ENCODE measurements at regions not wholly inside any gene's neighbourhood (a gene's known extent, or its start where the extent isn't known, plus 50 kb on each side); places are given as distances from the start of the nearest gene placed in this dataset.

DNA sequence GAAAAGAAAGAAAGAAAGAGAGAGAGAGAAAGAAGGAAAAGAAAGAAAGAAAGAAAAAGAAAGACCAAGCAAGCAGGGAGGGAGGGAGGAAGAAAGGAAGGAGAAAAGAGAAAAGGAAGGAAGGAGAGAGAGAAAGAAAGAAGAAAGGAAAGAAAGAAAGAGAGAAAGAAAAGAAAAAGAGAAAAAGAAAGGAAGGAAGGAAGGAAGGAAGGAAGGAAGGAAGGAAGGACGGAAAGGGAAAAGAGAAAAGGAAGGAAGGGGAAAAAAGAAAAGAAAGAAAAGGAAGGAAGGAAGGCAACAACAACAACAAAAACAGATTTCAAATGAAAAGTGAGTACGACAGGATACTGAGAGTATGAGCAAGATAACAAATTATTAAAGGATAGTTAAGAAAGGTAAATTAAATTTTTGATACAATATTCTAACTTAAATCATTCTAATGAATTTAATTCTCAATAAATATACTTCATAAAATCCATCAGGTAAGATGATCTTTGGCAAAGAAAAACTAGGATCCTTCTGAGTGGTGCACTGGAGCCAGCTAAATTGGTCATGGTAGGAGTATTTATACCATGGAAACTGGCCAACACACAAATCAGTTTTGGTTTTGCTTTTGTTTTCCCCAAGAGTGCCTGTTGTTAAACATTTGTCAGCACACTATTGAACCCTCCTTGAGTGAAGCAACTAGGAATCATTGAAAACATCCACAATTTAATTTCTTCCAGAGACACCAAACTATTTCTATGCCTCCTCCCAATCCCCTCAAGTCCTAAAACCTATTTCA lies 56.1 kb upstream of the DYRK2 start:
- H3K9me3 ChIP-seq (ENCODE audit: low read depth, low read length), result no peaks in the 10 kb centered on the region
- TF ChIP-seq EZH2 (IDR thresholded peaks at IDR 0.05) (no peak), POLR2AphosphoS5 (IDR thresholded peaks at IDR 0.05; ENCODE audit: borderline replicate concordance, low read depth, low read length) (no peak; the same call in 1 of the 2 replicates), FOXP2 (optimal IDR thresholded peaks at IDR 0.05; ENCODE audit: control extremely low read depth, extremely low read length, insufficient read depth) (no peak)
- H3K27ac ChIP-seq, result no peak overlapping the region
- DNase-seq (ENCODE audit: low read depth, low spot score), result peak; percentile 12
- no peak overlapping the region for H3K4me3 ChIP-seq
- no peaks in the 10 kb centered on the region for H3K36me3 ChIP-seq (ENCODE audit: insufficient read depth, low read length)
- no peak overlapping the region for H3K9ac ChIP-seq (ENCODE audit: insufficient read length)

DNA sequence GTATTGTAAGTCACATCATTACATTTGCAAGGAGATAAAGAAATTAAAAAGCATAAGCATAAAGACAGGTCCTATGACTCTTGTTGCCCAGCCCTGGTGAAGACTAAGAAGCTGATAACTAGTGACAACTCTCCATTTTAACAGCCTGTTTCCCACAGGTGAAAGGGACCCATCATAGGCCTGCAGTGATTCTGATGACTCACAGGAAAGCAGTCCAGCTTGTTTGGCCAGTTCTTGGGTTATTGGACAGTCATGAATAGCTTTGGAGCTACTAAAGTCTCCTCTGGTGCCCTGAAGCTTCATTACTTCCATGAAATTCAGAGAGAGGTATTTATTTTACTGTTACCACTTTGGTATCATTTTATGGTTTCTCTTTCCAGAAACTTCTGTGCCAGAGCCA lies 55.5 kb upstream of the DYRK2 start:
- no peaks in the 10 kb centered on the region for H3K9me3 ChIP-seq (ENCODE audit: low read depth, low read length)
- no peak for TF ChIP-seq EZH2 (IDR thresholded peaks at IDR 0.05)
- no peak for TF ChIP-seq FOXP2 (optimal IDR thresholded peaks at IDR 0.05; ENCODE audit: control extremely low read depth, extremely low read length, insufficient read depth)
- TF ChIP-seq POLR2AphosphoS5 (IDR thresholded peaks at IDR 0.05; ENCODE audit: borderline replicate concordance, low read depth, low read length), result no peak
- no peaks in the 10 kb centered on the region for H3K36me3 ChIP-seq (ENCODE audit: insufficient read depth, low read length)
- no peak for DNase-seq (ENCODE audit: low read depth, low spot score)
- H3K9ac ChIP-seq (ENCODE audit: insufficient read length), result no peak overlapping the region
- H3K4me3 ChIP-seq, result no peak overlapping the region
- H3K27ac ChIP-seq, result no peak overlapping the region

DNA sequence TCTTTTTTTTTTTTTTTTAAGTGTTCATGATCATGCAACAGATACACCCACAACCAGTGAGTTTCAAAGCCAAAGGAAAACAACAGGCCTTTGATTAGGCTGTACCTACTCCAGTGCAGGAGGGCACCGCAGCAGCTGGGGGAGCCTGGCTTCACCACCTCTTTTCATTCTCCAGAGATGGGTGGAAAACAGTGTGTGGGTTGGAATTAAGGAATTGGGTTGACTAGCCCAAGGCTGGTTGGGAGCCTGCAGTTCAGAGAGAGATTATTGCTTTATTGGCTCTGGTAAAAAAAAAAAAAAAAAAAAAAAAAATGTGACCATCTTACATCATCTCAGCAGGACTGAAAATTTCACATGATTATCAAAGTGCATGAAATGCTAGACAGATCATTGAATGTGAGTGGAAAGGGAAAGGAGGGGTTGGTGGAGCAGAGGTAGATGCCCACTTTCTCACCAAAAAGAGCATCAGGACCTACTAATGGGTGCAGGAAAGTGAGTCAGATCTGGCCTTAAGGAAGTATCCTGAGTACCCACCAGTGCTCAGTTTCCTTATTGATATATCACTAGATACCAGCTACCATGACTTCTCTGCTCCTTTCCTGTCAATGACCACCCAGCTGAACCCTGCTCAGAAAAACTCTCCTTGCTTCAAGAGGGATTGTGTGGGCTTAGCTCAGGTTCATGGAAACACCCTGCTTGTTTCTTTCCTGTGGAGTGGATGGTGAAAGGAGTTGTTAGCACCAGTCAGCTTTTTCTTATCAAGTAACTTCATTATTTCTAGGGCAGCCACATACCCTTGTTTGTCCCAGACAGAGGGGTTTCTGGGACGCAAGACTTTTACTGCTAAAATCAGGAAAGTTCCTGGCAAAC lies 54.8 kb upstream of the DYRK2 start:
- no peak for TF ChIP-seq POLR2AphosphoS5 (IDR thresholded peaks at IDR 0.05; ENCODE audit: borderline replicate concordance, low read depth, low read length)
- TF ChIP-seq EZH2 (IDR thresholded peaks at IDR 0.05), result no peak
- TF ChIP-seq FOXP2 (optimal IDR thresholded peaks at IDR 0.05; ENCODE audit: control extremely low read depth, extremely low read length, insufficient read depth), result no peak
- Histone ChIP-seq H3K27ac (no peak overlapping the region), H3K36me3 (ENCODE audit: insufficient read depth, low read length) (no peaks in the 10 kb centered on the region), H3K9ac (ENCODE audit: insufficient read length) (no peak overlapping the region), H3K9me3 (ENCODE audit: low read depth, low read length) (no peaks in the 10 kb centered on the region), H3K4me3 (no peak overlapping the region)
- no peak for DNase-seq (ENCODE audit: low read depth, low spot score)

DNA sequence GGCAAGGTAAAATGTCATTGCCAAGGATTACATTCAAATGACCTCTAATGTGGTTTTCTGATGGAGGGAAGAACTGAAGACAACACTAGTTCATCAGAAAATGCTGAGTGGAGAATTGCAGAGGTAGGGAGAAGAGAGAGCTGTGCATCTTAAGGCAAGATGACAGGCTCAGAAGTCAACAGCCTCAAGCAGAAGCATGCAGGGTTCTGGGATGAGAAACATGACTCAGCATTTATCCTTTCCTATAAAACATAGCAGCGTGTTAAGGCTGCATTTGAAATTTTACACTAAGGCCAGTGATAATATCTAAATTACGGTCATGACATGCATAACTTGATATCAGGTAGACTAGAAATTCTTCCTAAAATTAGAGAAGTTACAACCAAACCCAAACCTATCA lies 53.7 kb upstream of the DYRK2 start:
- H3K9me3 ChIP-seq (ENCODE audit: low read depth, low read length), result no peaks in the 10 kb centered on the region
- 0 out of 2 replicates have a peak overlapping the region, but pooled peaks have one; percentile 9 for H3K4me3 ChIP-seq
- H3K27ac ChIP-seq, result no peak overlapping the region
- H3K9ac ChIP-seq (ENCODE audit: insufficient read length), result no peak overlapping the region
- peak; percentile 39 for DNase-seq (ENCODE audit: low read depth, low spot score)
- H3K36me3 ChIP-seq (ENCODE audit: insufficient read depth, low read length), result no peaks in the 10 kb centered on the region
- TF ChIP-seq EZH2 (IDR thresholded peaks at IDR 0.05) (no peak), FOXP2 (optimal IDR thresholded peaks at IDR 0.05; ENCODE audit: control extremely low read depth, extremely low read length, insufficient read depth) (no peak), POLR2AphosphoS5 (IDR thresholded peaks at IDR 0.05; ENCODE audit: borderline replicate concordance, low read depth, low read length) (no peak)

DNA sequence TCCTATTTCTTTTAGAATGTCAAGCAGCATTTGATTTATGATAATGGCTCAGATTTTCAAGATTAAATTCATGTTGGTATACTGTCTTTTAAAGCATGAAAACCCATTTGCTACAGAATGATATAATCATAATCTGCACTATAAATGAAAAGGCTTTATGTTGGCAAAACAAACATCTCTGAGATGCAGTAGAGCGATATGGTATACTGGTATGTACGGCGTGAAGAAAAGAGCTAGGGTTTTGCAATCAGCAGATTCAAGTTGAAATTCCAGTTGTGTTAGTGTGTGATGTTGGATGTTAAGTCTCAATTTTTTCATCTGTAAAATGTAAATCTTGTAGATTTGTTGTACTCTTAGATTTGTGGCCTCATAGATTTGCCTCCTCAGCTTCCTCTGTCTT lies 53.2 kb upstream of the DYRK2 start:
- TF ChIP-seq POLR2AphosphoS5 (IDR thresholded peaks at IDR 0.05; ENCODE audit: borderline replicate concordance, low read depth, low read length) (no peak), EZH2 (IDR thresholded peaks at IDR 0.05) (no peak), FOXP2 (optimal IDR thresholded peaks at IDR 0.05; ENCODE audit: control extremely low read depth, extremely low read length, insufficient read depth) (no peak)
- no peak overlapping the region for H3K9ac ChIP-seq (ENCODE audit: insufficient read length)
- H3K36me3 ChIP-seq (ENCODE audit: insufficient read depth, low read length), result no peaks in the 10 kb centered on the region
- no peak overlapping the region for H3K4me3 ChIP-seq
- no peak for DNase-seq (ENCODE audit: low read depth, low spot score)
- H3K9me3 ChIP-seq (ENCODE audit: low read depth, low read length), result no peaks in the 10 kb centered on the region
- H3K27ac ChIP-seq, result no peak overlapping the region

DNA sequence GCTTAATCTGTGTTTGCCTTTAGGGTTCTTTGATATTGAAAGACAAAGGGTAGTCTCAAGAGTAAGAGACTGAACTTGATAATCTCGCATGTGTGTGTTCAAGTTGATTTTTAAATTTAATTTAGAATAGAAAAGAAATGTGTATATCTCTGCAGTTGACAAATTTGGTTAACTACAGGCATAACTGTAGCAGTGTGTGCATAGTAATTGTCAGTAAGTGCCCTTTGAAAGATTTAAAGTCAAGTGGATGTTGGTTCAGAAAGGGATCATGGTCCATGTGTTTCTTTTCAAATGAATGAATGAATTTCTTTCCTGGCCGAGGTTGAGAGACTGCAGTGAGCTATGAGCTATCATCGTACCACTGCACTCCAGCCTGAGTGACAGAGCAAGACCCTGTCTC lies 49.9 kb upstream of the DYRK2 start:
- no peak overlapping the region for H3K4me3 ChIP-seq
- TF ChIP-seq FOXP2 (optimal IDR thresholded peaks at IDR 0.05; ENCODE audit: control extremely low read depth, extremely low read length, insufficient read depth) (no peak), POLR2AphosphoS5 (IDR thresholded peaks at IDR 0.05; ENCODE audit: borderline replicate concordance, low read depth, low read length) (no peak), EZH2 (IDR thresholded peaks at IDR 0.05) (no peak)
- no peaks in the 10 kb centered on the region for H3K36me3 ChIP-seq (ENCODE audit: insufficient read depth, low read length)
- no peak for DNase-seq (ENCODE audit: low read depth, low spot score)
- H3K27ac ChIP-seq, result no peak overlapping the region
- no peak overlapping the region for H3K9ac ChIP-seq (ENCODE audit: insufficient read length)
- no peaks in the 10 kb centered on the region for H3K9me3 ChIP-seq (ENCODE audit: low read depth, low read length)

All from SK-N-MC (cell line).